ENCODE measurements at regions not wholly inside any gene's neighbourhood (a gene's known extent, or its start where the extent isn't known, plus 50 kb on each side); places are given as distances from the start of the nearest gene placed in this dataset.

GRCh38 chr12:20317554-20317953 is 50.8 kb upstream of the PDE3A start:
- TF ChIP-seq POLR2A (IDR thresholded peaks at IDR 0.05; ENCODE audit: low read depth, low read length) (no peak), POLR2AphosphoS5 (IDR thresholded peaks at IDR 0.05; ENCODE audit: low read depth, low read length) (no peak), POU2F2 (IDR thresholded peaks at IDR 0.05; ENCODE audit: low read depth, low read length) (no peak)

Measured in GM12891 (cell line).